Neuron (in vitro differentiated cells): ENCODE measurements at regions not wholly inside any gene's neighbourhood (a gene's known extent, or its start where the extent isn't known, plus 50 kb on each side); places are given as distances from the start of the nearest gene placed in this dataset.

Source experiments
- H2AFZ ChIP-seq: one replicate; pipeline ENCODE4 v1.6.1; 2013; ENCODE audit warnings: low read depth, mild to moderate bottlenecking, inconsistent platforms, low read length, moderate library complexity
- H3K27me3 ChIP-seq: one replicate; pipeline ENCODE4 v1.6.1; 2013; ENCODE audit warnings: low read length; ENCODE audit not compliant: insufficient read depth
- H3K36me3 ChIP-seq: one replicate; pipeline ENCODE4 v1.6.1; 2013; ENCODE audit warnings: low read length; ENCODE audit not compliant: insufficient read depth
- H3K4me1 ChIP-seq: one replicate; pipeline ENCODE4 v1.6.1; 2013; ENCODE audit warnings: low read length; ENCODE audit not compliant: insufficient read depth
- H3K4me3 ChIP-seq: 2 replicates; pipeline ENCODE4 v1.5.1; 2013; ENCODE audit warnings: mild to moderate bottlenecking, low read length, moderate library complexity
- H3K9me3 ChIP-seq: one replicate; pipeline ENCODE4 v1.6.1; 2013; ENCODE audit warnings: low read length

GRCh38 chr2:206212673-206213513 lies 53.2 kb downstream of the EEF1B2 start:
- Histone ChIP-seq H3K9me3 (peaks cover 2% of the 10 kb centered on the region), H3K4me3 (peak overlapping the region; percentile 62)

GRCh38 chr2:206213514-206213845 lies 53.8 kb downstream of the EEF1B2 start:
- H3K27me3 ChIP-seq: no peaks in the 10 kb centered on the region
- H3K4me3 ChIP-seq: peak overlapping the region; percentile 62
- peak overlapping the region; percentile 96 for H2AFZ ChIP-seq
- peaks cover 44% of the 10 kb centered on the region for H3K4me1 ChIP-seq
- H3K9me3 ChIP-seq: peaks cover 2% of the 10 kb centered on the region
- no peaks in the 10 kb centered on the region for H3K36me3 ChIP-seq

More at GRCh38 chr2:206212673-206213513, 53.2 kb downstream of the EEF1B2 start:
- Histone ChIP-seq H2AFZ (peak overlapping the region; percentile 96), H3K36me3 (no peaks in the 10 kb centered on the region), H3K4me1 (peaks cover 39% of the 10 kb centered on the region), H3K27me3 (no peaks in the 10 kb centered on the region)

- Histone ChIP-seq H3K27me3 (no peaks in the 10 kb centered on the region), H3K4me1 (peaks cover 36% of the 10 kb centered on the region), H2AFZ (peak overlapping the region; percentile 99), H3K36me3 (no peaks in the 10 kb centered on the region), H3K4me3 (no peak overlapping the region), H3K9me3 (no peaks in the 10 kb centered on the region)
These were observed 57.3 kb upstream of the ZDBF2 start for GRCh38 chr2:206217166-206217565.

GRCh38 chr2:206217743-206218142 lies 56.7 kb upstream of the ZDBF2 start:
- no peak overlapping the region for H3K4me3 ChIP-seq
- H3K9me3 ChIP-seq: no peaks in the 10 kb centered on the region
- peak overlapping the region; percentile 99 for H2AFZ ChIP-seq
- peaks cover 30% of the 10 kb centered on the region for H3K4me1 ChIP-seq
- H3K36me3 ChIP-seq: no peaks in the 10 kb centered on the region
- no peaks in the 10 kb centered on the region for H3K27me3 ChIP-seq

GRCh38 chr2:206218156-206218555 lies 56.3 kb upstream of the ZDBF2 start:
- Histone ChIP-seq H3K27me3 (no peaks in the 10 kb centered on the region), H3K9me3 (no peaks in the 10 kb centered on the region), H3K36me3 (no peaks in the 10 kb centered on the region), H3K4me1 (peaks cover 26% of the 10 kb centered on the region), H3K4me3 (no peak overlapping the region), H2AFZ (peak overlapping the region; percentile 99)

GRCh38 chr2:206218796-206219499 lies 55.5 kb upstream of the ZDBF2 start:
- Histone ChIP-seq H3K36me3 (no peaks in the 10 kb centered on the region), H3K9me3 (no peaks in the 10 kb centered on the region), H3K4me1 (peaks cover 22% of the 10 kb centered on the region), H3K27me3 (no peaks in the 10 kb centered on the region), H2AFZ (no peak overlapping the region), H3K4me3 (no peak overlapping the region)

GRCh38 chr2:206219957-206220356 lies 54.5 kb upstream of the ZDBF2 start:
- Histone ChIP-seq H3K36me3 (no peaks in the 10 kb centered on the region), H3K27me3 (no peaks in the 10 kb centered on the region), H2AFZ (no peak overlapping the region), H3K9me3 (no peaks in the 10 kb centered on the region), H3K4me1 (peaks cover 22% of the 10 kb centered on the region), H3K4me3 (no peak overlapping the region)

GRCh38 chr2:206220997-206221396 lies 53.5 kb upstream of the ZDBF2 start:
- H3K4me1 ChIP-seq: peaks cover 22% of the 10 kb centered on the region

More at GRCh38 chr2:206220997-206221396, 53.5 kb upstream of the ZDBF2 start:
- no peaks in the 10 kb centered on the region for H3K9me3 ChIP-seq
- no peak overlapping the region for H2AFZ ChIP-seq
- no peak overlapping the region for H3K4me3 ChIP-seq
- H3K27me3 ChIP-seq: no peaks in the 10 kb centered on the region
- H3K36me3 ChIP-seq: no peaks in the 10 kb centered on the region
